ENCODE measurements at regions not wholly inside any gene's neighbourhood (a gene's known extent, or its start where the extent isn't known, plus 50 kb on each side); places are given as distances from the start of the nearest gene placed in this dataset.

GRCh38 chr2:195486520-195486919, 170.5 kb upstream of the SLC39A10 start:
- TF ChIP-seq CTCF (IDR thresholded peaks at IDR 0.05), result no peak
- TF ChIP-seq POLR2A (IDR thresholded peaks at IDR 0.05), result no peak

Measured in sigmoid colon (tissue), 3 donors.